Prostate gland (tissue), 2 donors: ENCODE measurements at regions not wholly inside any gene's neighbourhood (a gene's known extent, or its start where the extent isn't known, plus 50 kb on each side); places are given as distances from the start of the nearest gene placed in this dataset.

Experiments
- DNase-seq: peaks from one replicate; pipeline ENCODE4 v3.0.0-alpha.2; 2019; ENCODE audit warnings: low spot score
- H3K27ac ChIP-seq, 2 donors: fragments of 200-600 bp; sonication (generic); 2 replicates each; pipeline ENCODE4 v1.5.1; 2017 to 2019
- H3K27me3 ChIP-seq: fragments of 200-600 bp; sonication (generic); replicated peaks from 2 replicates; pipeline ENCODE4 v1.5.1; 2019; ENCODE audit not compliant: insufficient read depth
- H3K36me3 ChIP-seq, 2 donors: fragments of 200-600 bp; sonication (generic); 1 replicate in 1 of 2; 2 replicates in 1 of 2; pipeline versions ENCODE4 v1.5.1 to v1.8.1; 2017 to 2019
- H3K4me1 ChIP-seq: fragments of 200-600 bp; sonication (generic); replicated peaks from 2 replicates; pipeline ENCODE4 v1.5.1; 2019
- H3K4me3 ChIP-seq, 2 donors: fragments of 200-600 bp; sonication (generic); 2 replicates each; pipeline ENCODE4 v1.5.1; 2017 to 2019
- H3K9me3 ChIP-seq: fragments of 200-600 bp; sonication (generic); 2 replicates; pipeline ENCODE4 v1.5.1; 2017
- POLR2A ChIP-seq: fragments of 450-650 bp; IDR thresholded peaks from one replicate; pipeline ENCODE4 v1.6.1; 2016; ENCODE audit warnings: antibody characterized with exemption, mild to moderate bottlenecking
- POLR2AphosphoS5 ChIP-seq: sonication (generic); formaldehyde crosslinking; IDR thresholded peaks from one replicate; pipeline ENCODE4 v1.6.1; 2017; ENCODE audit warnings: antibody characterized with exemption
- WGBS: methylation state at CpG from one replicate; pipeline ENCODE4 v1.1.5; 2018; 5-methylcytosine and 5-hydroxymethylcytosine counted together
- intact Hi-C: fragments of 100-400 bp; cut with DNase I; formaldehyde crosslinking; loops from one replicate; pipeline ENCODE4 v1.14.2; 2022
- TF ChIP-seq, protein P1 (sequence below), 4 experiments: fragments of 200-600 bp in 2 of 4; fragments of 450-650 bp in 2 of 4; sonication (generic) in 2 of 4; IDR thresholded peaks; 1 replicate in 3 of 4; 2 replicates in 1 of 4; pipeline ENCODE4 v1.5.1; 2016 to 2019; ENCODE audit warnings: antibody characterized with exemption in 4 of 4, mild to moderate bottlenecking in 2 of 4, moderate library complexity in 2 of 4

DNA sequence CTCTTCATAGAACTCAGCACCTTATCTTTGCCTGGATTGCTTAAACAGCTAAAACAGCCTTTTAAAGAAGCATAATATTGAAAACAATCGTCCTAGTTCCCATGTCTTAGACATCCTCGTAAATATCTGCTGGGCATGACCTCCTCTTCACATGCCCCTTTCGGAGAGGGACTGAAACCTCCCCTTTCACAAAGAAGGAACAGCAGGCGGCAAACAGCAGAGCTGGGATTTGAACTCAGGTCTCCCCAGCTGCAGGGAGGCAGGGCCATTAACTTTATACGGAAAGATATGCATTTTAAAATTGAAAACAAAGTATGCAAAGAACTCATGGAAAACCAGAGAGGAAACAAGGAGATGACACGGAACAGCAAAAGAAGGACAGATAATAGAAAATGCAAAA lies 249.9 kb downstream of the FOXL1 start:
- no peak overlapping the region for H3K27ac ChIP-seq
- TF ChIP-seq, protein P1, sequence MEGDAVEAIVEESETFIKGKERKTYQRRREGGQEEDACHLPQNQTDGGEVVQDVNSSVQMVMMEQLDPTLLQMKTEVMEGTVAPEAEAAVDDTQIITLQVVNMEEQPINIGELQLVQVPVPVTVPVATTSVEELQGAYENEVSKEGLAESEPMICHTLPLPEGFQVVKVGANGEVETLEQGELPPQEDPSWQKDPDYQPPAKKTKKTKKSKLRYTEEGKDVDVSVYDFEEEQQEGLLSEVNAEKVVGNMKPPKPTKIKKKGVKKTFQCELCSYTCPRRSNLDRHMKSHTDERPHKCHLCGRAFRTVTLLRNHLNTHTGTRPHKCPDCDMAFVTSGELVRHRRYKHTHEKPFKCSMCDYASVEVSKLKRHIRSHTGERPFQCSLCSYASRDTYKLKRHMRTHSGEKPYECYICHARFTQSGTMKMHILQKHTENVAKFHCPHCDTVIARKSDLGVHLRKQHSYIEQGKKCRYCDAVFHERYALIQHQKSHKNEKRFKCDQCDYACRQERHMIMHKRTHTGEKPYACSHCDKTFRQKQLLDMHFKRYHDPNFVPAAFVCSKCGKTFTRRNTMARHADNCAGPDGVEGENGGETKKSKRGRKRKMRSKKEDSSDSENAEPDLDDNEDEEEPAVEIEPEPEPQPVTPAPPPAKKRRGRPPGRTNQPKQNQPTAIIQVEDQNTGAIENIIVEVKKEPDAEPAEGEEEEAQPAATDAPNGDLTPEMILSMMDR (IDR thresholded peaks at IDR 0.05), result no peak
- H3K4me3 ChIP-seq, result no peak overlapping the region
- 70% methylated on average over 6 of the region's 6 CpGs for WGBS
- no peaks in the 10 kb centered on the region for H3K4me1 ChIP-seq
- H3K27me3 ChIP-seq, result peaks cover 9% of the 10 kb centered on the region
- no peaks in the 10 kb centered on the region for H3K36me3 ChIP-seq
- intact Hi-C loops, result no loop called here
- no peak for DNase-seq
- H3K9me3 ChIP-seq, result no peaks in the 10 kb centered on the region

DNA sequence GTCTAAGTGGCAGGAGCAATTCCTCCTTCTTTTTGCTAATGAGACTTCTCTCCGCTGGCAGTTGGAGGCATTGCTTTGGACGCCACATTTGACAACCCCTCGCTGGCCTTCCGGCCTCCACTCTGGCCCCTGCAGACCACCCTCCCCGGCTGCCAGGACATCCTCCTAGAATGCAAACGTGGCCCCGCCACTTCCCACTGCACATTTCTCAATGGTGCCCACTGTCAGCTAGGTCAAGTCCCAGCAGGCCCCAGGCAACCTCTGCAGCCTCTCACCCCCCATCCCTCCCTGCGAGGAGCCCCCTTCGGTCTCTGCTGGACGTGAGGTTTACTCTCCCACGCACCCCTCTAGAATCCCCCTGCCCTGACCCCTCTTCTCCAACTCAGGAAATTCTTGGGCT lies 250.3 kb downstream of the FOXL1 start:
- DNase-seq, result no peak
- TF ChIP-seq POLR2A, result no peak
- TF ChIP-seq, protein P1 (IDR thresholded peaks at IDR 0.05), result no peak
- no peak for TF ChIP-seq POLR2AphosphoS5
- H3K9me3 ChIP-seq, result no peaks in the 10 kb centered on the region
- H3K27me3 ChIP-seq, result peaks cover 9% of the 10 kb centered on the region
- H3K27ac ChIP-seq, result no peak overlapping the region
- intact Hi-C loops, result no loop called here
- H3K4me3 ChIP-seq, result no peak overlapping the region
- 83% methylated on average over 11 of the region's 11 CpGs for WGBS
- H3K4me1 ChIP-seq, result no peaks in the 10 kb centered on the region
- no peaks in the 10 kb centered on the region for H3K36me3 ChIP-seq

DNA sequence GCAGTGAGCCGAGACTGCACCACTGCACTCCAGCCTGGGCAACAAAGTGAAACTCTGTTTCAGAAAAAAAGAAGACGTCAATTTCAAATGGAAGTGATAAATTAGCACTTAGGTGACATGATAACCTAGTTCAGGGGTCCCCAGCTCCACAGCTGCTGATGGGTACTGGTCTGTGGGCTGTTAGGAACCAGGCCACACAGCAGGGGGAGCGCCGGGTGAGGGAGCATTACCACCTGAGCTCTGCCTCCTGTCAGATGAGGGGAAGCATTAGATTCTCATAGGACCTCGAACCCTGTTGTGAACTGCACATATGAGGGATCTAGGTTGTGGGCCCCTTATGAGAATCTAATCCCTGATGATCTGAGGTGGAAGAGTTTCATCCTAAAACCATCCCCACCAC lies 253.0 kb downstream of the FOXL1 start:
- Histone ChIP-seq H3K36me3 (no peaks in the 10 kb centered on the region), H3K4me1 (no peaks in the 10 kb centered on the region), H3K9me3 (no peaks in the 10 kb centered on the region), H3K4me3 (no peak overlapping the region), H3K27ac (no peak overlapping the region), H3K27me3 (no peaks in the 10 kb centered on the region)
- 86% methylated on average over 5 of the region's 5 CpGs for WGBS
- intact Hi-C loops, result no loop called here
- TF ChIP-seq, protein P1 (IDR thresholded peaks at IDR 0.05), result no peak
- TF ChIP-seq POLR2AphosphoS5, result no peak
- TF ChIP-seq POLR2A, result no peak
- no peak for DNase-seq

DNA sequence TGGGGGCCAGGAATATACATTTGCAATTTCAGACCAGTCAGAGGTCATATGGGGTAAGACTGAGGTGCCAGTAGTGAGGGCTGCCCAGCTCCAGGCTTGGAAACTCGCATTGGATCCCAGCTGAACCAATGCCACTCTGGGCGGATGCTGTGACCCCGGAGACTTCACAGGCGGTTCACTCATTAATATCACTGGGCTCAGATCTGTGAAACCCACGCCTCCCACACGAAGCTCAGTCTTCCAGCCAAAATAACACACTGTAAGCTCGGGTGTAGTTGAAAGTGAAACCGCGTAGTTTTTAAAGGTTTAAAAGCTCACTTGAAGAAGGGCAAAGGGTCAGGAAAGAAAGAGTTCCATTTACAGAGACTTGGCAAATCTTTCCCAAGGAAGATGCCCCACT lies 254.8 kb downstream of the FOXL1 start:
- H3K4me3 ChIP-seq, result no peak overlapping the region
- no peaks in the 10 kb centered on the region for H3K36me3 ChIP-seq
- no peak overlapping the region for H3K27ac ChIP-seq
- TF ChIP-seq, protein P1 (IDR thresholded peaks at IDR 0.05), result no peak
- TF ChIP-seq POLR2A (no peak), POLR2AphosphoS5 (no peak)
- 32% methylated on average over 9 of the region's 9 CpGs for WGBS
- H3K27me3 ChIP-seq, result no peaks in the 10 kb centered on the region
- H3K4me1 ChIP-seq, result no peaks in the 10 kb centered on the region
- no peak for DNase-seq
- intact Hi-C loops, result no loop called here
- H3K9me3 ChIP-seq, result no peaks in the 10 kb centered on the region

DNA sequence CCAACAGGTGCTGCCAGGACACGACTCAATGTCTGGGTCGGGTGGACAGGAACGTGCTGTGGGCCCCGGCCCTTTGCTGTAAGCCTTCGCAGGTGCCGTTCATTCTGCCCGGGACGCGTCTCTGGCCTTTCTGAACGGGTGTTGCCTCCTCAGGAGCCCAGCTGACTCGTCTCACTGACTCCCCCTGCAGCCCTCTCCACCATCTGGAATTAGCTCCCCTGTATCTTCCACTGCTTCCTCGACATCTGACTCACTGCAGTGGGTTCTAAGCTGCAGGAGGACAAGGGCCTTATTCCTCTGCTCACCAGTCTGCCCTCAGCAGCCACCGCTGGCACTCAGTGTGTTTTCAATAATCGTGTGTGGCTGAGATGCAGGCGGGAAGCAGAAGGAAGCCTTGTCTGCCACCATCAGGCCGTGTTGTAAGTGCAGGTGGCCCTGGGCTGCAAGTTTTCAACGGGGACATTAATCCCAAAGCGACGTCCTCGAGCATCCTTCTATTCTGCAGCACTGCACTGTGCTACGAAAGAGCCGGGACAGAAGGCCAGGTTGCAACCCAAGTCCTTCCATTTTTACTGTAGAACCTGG lies 256.2 kb downstream of the FOXL1 start:
- Histone ChIP-seq H3K27ac (no peak overlapping the region), H3K4me3 (no peak overlapping the region), H3K27me3 (no peaks in the 10 kb centered on the region), H3K36me3 (no peaks in the 10 kb centered on the region), H3K9me3 (no peaks in the 10 kb centered on the region), H3K4me1 (no peaks in the 10 kb centered on the region)
- WGBS, result 78% methylated on average over 22 of the region's 22 CpGs
- no peak for DNase-seq
- intact Hi-C loops, result no loop called here
- TF ChIP-seq POLR2AphosphoS5, result no peak
- TF ChIP-seq, protein P1 (IDR thresholded peaks at IDR 0.05), result no peak
- no peak for TF ChIP-seq POLR2A
